M059J (cell line): ENCODE measurements at regions not wholly inside any gene's neighbourhood (a gene's known extent, or its start where the extent isn't known, plus 50 kb on each side); places are given as distances from the start of the nearest gene placed in this dataset.

ENCODE experiments used
- DNase-seq: peaks from one replicate; pipeline ENCODE4 v3.0.0-alpha.2; 2012; ENCODE audit warnings: low read depth

- peak; percentile 76 for DNase-seq
Observed at GRCh38 chr2:48852938-48853337, 97.4 kb upstream of the LHCGR start.

DNA sequence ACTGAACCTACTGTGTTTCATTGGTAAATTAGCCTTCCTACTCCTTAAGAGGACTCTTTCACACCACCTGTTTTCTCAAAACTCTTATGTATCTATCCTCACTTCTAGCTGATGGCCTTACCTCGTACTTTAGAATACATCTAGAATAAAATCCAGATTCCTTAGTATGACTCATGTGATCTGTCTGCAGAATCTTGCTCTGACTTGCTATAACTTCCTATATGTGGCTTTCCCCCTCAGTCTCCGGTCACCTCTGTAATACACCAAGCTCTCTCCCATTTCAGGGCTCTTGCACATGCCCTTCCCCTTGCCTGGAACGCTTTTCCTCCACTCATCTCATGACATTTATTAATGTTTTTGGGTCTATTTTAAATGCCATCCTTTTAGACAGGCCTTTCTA lies 95.6 kb upstream of the LHCGR start:
- peak; percentile 26 for DNase-seq

DNA sequence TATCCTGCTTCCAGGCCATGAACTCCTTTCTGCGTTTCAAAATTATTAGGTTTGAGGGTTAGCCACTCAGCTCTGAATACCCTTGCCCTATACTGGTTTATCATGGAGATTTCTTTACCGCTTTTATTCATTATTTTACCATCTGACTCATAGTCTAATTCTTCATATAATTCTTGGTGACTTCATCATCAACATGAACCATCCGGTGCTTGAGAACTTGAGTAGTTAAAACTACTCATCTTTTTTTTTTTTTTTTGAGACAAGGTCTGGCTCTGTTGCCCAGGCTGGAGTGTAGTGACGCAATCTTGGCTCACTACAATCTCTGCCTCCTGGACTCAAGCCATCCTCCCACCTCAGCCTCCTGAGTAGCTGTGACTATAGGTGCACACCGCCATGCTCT lies 94.2 kb upstream of the LHCGR start:
- peak; percentile 88 for DNase-seq

DNA sequence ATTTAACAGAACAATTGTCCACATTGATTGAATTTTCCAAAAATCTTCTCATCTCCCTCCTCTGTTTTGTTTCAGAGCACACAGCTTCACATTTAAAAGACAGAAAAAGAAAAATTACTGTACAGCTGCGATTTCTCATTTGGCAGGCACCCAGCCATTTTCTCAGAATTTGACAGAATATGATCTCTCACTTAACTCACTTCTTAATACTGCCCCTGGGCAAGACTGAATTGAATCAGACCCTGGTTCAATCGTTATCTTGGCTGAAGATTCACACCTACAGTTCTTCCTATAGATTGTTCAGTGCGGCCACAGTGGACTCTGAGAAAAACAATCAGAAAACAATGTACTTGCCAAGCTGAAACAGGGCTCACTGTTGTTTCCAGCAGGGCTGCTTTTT lies 90.2 kb upstream of the LHCGR start:
- DNase-seq = no peak

GRCh38 chr2:48844417-48845155 lies 89.1 kb upstream of the LHCGR start:
- DNase-seq = peak; percentile 75

DNA sequence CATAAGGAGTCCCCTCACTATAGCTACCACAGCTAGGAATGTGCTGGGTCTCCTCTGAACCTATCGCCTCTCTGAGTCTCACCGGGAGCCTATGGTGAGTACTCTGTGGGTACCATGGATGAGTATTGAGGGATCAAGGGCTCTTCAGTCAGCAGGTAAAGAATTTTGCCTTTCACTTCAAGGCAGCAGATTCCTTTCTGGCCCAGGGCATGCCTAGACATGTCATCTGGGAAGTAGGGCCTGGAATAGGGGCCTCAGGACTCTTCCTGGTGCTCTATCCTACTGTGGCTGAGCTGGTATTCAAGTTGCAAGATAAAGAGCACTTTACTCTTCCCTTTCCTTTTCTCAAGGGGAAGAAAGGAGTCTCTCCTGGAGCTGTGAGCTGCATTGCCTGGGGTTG lies 85.6 kb upstream of the LHCGR start:
- DNase-seq = no peak

GRCh38 chr2:48838029-48838428 lies 82.5 kb upstream of the LHCGR start:
- no peak for DNase-seq

GRCh38 chr2:48829569-48829968 lies 74.0 kb upstream of the LHCGR start:
- DNase-seq = no peak

DNA sequence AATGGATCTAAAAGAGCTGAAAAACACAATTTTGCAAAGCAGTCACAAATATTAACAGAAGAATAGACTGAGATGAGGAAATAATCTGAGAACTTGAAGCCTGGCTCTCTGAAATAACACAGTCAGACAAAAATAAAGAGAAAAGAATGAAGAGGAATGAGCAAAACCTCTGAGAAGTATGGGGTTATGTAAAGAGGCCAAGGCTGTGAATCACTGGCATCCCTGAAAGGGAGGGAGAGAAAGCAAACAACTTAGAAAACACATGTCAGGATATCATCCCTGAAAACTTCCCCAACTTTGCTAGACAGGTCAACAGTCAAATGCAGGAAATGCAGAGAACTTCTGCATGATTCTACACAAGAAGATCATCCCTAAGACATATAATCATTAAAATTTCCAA lies 73.5 kb upstream of the LHCGR start:
- peak; percentile 44 for DNase-seq

DNA sequence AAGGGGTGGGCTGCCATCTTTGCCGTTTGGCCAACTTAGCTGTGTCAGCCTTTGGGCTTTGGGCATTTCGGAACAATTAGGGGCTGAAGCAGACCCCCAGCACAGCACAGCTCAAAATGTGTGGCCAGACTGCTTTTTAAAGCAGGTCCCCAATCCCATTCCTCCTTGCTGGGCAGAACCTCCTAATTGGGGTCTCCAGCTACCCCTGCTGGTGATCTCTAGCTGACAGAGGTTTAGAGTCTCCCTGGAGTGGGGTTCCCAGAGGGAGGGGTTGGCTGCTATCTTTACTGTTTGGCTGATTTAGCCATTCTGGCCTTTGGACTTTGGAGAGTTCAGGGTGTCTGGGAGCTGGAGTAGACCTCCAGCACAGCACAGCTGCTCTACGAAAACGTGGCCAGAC lies 71.5 kb upstream of the LHCGR start:
- DNase-seq = no peak

- DNase-seq = no peak
Observed at GRCh38 chr2:48824116-48824515, 68.6 kb upstream of the LHCGR start.

DNA sequence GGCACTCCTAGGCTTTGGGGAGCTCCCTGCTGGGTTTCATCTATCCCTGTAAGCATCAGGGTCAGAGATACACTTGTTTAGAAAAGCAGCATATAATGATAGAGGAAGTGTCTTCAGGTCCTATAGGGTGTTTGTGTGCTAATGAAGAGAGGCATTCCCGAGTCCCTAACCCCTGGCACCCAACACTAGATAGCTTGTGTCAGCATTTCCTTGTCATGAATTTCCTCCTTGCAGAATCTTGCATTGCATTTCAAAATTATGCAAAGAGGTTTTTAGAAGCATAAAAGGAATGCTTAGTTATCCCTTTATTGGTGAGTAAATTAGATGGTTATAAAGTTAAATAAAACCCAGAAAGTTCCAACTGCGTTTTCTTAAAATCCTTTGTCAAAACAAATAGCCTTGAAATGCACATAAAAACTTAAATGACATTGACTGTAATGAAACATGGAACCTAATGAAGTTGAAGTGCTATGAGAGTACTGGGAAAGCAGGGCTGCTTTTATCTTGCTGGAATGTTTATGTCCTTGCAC lies 63.7 kb upstream of the LHCGR start:
- DNase-seq = no peak

DNA sequence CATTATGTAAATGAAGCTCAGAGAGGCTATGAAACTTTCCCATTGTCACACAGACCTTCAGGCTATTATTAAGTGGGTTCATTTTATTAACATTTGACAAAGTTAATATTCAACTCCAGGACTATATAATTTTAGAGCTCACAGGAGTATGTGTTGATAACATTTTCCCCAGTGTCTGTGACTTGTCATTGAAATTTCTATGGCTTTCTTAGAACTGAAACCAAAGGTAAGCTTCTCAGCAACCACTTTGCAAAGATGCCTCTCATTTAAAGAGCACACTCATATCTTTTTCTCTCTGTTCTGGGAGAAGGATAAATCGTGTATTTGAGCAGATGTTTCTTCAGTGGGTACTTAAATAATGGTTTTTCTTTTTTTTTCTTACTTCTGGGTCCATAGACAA lies 61.8 kb upstream of the LHCGR start:
- no peak for DNase-seq

- DNase-seq = no peak
Observed at GRCh38 chr2:48812416-48812815, 56.9 kb upstream of the LHCGR start.

- no peak for DNase-seq
Observed at GRCh38 chr2:48808311-48808710, 52.8 kb upstream of the LHCGR start.
